ENCODE measurements at regions not wholly inside any gene's neighbourhood (a gene's known extent, or its start where the extent isn't known, plus 50 kb on each side); places are given as distances from the start of the nearest gene placed in this dataset.

DNA sequence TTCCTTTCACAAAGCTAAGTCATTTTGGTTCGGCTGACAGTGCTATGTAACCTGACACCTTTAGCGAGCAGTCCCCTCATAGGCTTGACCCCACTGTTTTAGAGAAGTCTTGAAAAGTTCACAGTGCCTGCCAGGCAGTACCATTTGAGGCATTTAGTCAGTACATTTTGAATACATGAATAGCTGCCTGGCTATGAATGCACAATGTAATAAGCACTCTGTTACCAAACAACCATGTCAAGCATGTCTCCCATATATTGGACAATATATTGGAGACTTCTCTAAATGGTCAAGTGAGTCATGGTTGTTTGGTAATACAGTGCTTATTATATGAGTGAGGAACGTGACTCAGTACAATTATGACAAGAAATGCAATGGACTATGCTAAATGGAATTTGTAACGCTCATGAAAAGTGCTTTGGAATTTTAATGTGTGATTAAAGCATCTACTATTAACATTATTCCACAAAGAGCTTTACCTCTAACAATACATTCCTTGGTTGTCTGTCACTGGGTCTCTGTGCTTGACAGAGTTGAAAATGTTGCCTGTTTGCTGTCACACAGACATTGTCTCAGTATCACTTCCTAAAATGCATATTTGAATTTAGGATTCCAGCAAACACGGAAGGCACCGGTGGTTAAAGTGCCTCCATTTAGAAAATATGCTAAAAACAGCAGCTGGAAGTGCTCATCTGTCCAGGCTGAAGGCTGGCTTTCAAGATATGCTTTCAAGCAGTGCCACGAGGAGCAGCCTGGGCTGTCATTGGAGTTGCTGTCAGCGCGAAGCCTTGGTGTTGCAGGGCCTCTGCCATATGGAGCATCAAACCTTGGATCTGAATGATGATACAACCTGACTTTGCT, 458.6 kb downstream of the FBXO15 start:
- H3K4me1 ChIP-seq = no peaks in the 10 kb centered on the region
- H3K36me3 ChIP-seq = no peaks in the 10 kb centered on the region
- no peaks in the 10 kb centered on the region for H3K9me3 ChIP-seq
- DNase-seq (ENCODE audit: extremely low spot score in 2 of 2) = no peak
- no peak overlapping the region for H3K4me3 ChIP-seq
- TF ChIP-seq, protein P1, sequence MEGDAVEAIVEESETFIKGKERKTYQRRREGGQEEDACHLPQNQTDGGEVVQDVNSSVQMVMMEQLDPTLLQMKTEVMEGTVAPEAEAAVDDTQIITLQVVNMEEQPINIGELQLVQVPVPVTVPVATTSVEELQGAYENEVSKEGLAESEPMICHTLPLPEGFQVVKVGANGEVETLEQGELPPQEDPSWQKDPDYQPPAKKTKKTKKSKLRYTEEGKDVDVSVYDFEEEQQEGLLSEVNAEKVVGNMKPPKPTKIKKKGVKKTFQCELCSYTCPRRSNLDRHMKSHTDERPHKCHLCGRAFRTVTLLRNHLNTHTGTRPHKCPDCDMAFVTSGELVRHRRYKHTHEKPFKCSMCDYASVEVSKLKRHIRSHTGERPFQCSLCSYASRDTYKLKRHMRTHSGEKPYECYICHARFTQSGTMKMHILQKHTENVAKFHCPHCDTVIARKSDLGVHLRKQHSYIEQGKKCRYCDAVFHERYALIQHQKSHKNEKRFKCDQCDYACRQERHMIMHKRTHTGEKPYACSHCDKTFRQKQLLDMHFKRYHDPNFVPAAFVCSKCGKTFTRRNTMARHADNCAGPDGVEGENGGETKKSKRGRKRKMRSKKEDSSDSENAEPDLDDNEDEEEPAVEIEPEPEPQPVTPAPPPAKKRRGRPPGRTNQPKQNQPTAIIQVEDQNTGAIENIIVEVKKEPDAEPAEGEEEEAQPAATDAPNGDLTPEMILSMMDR (IDR thresholded peaks at IDR 0.05) = no peak
- TF ChIP-seq POLR2A (IDR thresholded peaks at IDR 0.05) (no peak), POLR2AphosphoS5 (IDR thresholded peaks at IDR 0.05; ENCODE audit: insufficient read depth in 1 of 2, low read depth in 1 of 2) (no peak)
- no peaks in the 10 kb centered on the region for H3K27me3 ChIP-seq
- intact Hi-C loops (cut with DNase I) = no loop called here
- H3K27ac ChIP-seq = no peak overlapping the region

DNA sequence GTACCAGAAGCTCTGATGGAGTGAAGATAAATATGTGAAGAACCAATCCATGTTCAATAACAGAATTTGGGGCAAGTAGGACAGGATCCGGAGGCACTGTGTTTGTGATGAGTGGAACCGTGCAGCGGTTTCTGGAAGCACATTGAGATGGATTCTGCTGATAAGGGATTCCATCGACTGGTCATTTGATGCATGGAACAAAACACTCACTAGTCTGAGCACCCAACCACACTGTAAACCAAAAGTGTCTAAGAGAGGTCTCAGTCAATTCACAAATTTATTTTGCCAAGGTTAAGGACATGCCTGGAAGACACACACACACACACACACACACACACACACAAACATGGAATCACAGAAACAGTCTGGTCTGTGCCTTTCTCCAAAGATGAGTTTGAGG, 459.5 kb downstream of the FBXO15 start:
- H3K27me3 ChIP-seq = no peaks in the 10 kb centered on the region
- no peaks in the 10 kb centered on the region for H3K36me3 ChIP-seq
- H3K4me3 ChIP-seq = no peak overlapping the region
- DNase-seq (ENCODE audit: extremely low spot score in 2 of 2) = no peak
- intact Hi-C loops (cut with DNase I) = no loop called here
- TF ChIP-seq POLR2A (IDR thresholded peaks at IDR 0.05) = no peak
- TF ChIP-seq, protein P1 (IDR thresholded peaks at IDR 0.05) = no peak
- TF ChIP-seq POLR2AphosphoS5 (IDR thresholded peaks at IDR 0.05; ENCODE audit: insufficient read depth in 1 of 2, low read depth in 1 of 2) = no peak
- H3K9me3 ChIP-seq = no peaks in the 10 kb centered on the region
- no peaks in the 10 kb centered on the region for H3K4me1 ChIP-seq
- no peak overlapping the region for H3K27ac ChIP-seq

DNA sequence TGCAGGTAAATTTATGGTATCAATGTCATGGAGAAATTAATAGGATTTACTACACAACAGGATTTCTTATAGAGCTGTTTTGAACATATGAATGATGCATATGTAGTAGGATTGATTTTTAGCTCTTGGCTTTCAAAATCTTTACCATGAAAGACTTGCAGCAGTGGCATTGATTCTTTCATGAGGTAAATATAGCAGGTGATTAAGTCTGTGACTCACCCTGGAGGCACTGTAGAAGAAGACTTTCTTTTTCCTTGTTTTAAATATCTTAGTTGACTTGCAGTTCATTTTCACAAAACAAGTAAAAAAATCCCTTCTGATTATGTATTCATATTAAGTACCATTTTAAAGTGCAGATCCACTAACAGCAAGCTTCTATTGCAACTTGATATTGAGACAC, 463.0 kb downstream of the FBXO15 start:
- intact Hi-C loops (cut with DNase I) = no loop called here
- H3K27me3 ChIP-seq = no peaks in the 10 kb centered on the region
- H3K9me3 ChIP-seq = no peaks in the 10 kb centered on the region
- no peaks in the 10 kb centered on the region for H3K36me3 ChIP-seq
- DNase-seq (ENCODE audit: extremely low spot score in 2 of 2) = no peak
- no peaks in the 10 kb centered on the region for H3K4me1 ChIP-seq
- H3K4me3 ChIP-seq = no peak overlapping the region
- TF ChIP-seq POLR2AphosphoS5 (IDR thresholded peaks at IDR 0.05; ENCODE audit: insufficient read depth in 1 of 2, low read depth in 1 of 2) = no peak
- TF ChIP-seq, protein P1 (IDR thresholded peaks at IDR 0.05) = no peak
- TF ChIP-seq POLR2A (IDR thresholded peaks at IDR 0.05) = no peak
- H3K27ac ChIP-seq = no peak overlapping the region

DNA sequence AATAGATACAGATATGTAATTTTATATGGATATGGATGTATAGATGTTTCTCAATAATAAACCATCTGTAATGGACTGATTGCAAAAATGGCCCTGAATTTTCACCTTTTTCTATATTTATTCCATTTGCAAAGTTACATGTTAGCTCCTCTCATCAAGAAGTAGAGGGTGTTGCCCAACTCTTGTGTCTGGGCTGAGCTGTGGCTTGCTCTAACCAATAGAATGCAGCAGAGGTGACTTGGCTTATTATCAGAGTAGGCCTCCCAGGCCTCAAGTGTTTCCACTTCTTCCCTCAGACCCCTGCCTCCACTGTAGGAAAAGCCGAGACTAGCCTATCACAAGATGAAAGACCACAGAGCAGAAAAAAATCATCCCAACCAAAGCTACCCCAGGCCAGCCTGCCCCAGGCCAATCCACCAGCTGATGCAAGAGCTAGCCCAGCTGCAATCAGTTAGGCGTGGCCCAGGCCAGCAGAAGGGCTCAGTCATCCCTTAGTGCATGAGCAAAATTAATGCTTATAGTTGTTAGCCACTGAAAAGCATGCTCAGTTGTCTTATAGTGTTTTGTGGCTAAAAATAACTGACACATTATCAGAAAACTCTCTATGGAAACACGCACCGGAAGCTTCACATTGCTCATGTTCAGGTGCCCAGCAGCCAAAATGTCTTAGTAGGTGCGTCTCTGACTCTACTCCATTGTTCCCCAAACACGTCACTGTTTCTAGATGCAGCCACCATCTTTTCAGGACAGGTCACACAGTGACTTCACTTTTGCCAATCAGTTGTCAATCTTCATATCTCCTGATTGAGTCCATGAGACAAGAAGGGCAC, 464.0 kb downstream of the FBXO15 start:
- no peaks in the 10 kb centered on the region for H3K9me3 ChIP-seq
- H3K27ac ChIP-seq = no peak overlapping the region
- H3K27me3 ChIP-seq = no peaks in the 10 kb centered on the region
- H3K4me1 ChIP-seq = no peaks in the 10 kb centered on the region
- intact Hi-C loops (cut with DNase I) = no loop called here
- H3K4me3 ChIP-seq = no peak overlapping the region
- no peak for DNase-seq (ENCODE audit: extremely low spot score in 2 of 2)
- TF ChIP-seq POLR2AphosphoS5 (IDR thresholded peaks at IDR 0.05; ENCODE audit: insufficient read depth in 1 of 2, low read depth in 1 of 2) (no peak), POLR2A (IDR thresholded peaks at IDR 0.05) (no peak)
- TF ChIP-seq, protein P1 (IDR thresholded peaks at IDR 0.05) = no peak
- H3K36me3 ChIP-seq = no peaks in the 10 kb centered on the region

Measured in vagina (tissue), 2 donors.